HG02571 (cell line): ENCODE measurements at regions not wholly inside any gene's neighbourhood (a gene's known extent, or its start where the extent isn't known, plus 50 kb on each side); places are given as distances from the start of the nearest gene placed in this dataset.

Experiments used
- ATAC-seq: cut with Tn5 transposase; IDR thresholded peaks from one replicate; pipeline ENCODE4 v1.9.1; 2021; ENCODE audit warnings: mild to moderate bottlenecking, moderate library complexity; ENCODE audit not compliant: unreplicated experiment

GRCh38 chr6:166877906-166878305, 78.4 kb downstream of the RNASET2 start:
- no peak for ATAC-seq

DNA sequence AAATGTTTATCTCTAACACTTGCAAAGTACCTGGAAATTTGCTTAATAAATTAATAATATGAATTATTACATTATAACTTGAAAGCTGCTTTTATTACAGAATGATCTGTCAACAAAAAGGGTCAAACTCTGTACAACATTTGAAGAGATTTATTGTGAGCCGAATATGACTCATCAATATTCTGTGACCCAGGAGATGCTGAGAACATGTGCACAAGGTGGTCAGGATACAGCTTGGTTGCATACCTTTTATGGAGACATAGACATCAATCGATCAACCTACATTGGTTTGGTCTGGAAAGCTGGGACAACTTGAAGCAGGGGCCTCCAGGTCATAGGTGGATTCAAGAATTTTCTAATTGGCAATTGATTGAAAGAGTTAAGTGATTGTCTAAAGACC, 79.0 kb downstream of the RNASET2 start:
- no peak for ATAC-seq

DNA sequence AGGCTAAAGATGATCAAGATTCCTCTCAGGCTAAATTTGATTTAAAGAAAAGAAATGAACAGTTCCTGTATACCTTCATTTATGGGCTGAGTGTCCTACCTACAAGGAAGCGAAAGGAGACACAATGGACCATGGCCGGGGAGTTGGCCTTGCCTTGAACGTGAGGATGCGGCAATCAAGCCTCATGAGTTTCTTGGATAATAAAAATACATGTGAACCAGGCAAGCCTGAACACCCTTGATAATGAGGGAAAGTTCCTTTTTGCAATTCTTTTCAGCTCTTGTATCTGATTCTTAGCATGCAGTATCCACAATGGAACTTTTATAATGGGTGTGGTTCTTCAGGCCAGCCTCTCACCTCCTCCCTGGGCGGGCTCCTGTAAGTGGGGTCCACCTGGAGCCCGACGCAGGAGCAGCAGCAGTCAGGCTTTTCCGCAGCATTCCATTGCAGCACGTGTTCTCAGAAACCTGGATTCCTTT, 83.8 kb downstream of the RNASET2 start:
- ATAC-seq: no peak

GRCh38 chr6:166870602-166871208, 85.6 kb downstream of the RNASET2 start:
- no peak for ATAC-seq

DNA sequence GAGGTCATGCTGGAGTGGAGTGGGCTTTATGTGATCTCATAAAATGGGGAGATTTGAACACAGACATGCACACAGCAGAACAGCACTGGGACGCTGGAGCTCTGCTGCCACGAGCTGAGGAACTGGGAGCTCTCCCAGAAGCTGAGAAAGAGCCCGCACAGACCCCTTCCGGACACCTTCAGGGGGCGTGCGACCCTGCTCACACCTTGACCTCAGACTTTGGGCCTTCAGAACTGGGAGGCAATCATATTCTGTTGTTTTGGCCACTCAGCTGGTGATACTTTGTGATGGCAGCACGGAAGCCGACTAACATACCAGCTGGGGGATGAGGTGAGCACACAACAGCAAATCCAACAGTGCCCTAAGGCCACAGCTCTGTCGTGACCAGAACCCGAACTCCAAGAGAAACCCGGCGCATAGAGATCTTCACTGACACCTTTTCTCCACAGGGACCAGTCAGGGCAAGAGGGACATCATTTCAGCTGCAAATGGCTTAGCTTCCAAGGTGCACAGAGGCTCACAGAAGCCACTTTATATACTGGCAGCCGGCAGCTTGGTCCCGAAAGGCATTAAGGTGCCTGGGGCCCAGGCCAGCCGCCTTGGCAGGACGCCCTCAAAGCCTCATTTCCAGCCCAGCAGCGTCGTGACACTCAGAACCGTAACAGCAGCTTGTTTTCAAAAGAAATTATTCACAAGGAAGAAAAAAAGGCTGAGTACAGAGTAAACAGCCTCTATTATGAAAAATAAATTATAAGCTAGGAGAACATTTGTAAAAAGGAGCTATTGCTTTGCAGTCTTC, 89.3 kb downstream of the RNASET2 start:
- no peak for ATAC-seq

- ATAC-seq: no peak
Measured at GRCh38 chr6:166864333-166864732, 92.0 kb downstream of the RNASET2 start.

DNA sequence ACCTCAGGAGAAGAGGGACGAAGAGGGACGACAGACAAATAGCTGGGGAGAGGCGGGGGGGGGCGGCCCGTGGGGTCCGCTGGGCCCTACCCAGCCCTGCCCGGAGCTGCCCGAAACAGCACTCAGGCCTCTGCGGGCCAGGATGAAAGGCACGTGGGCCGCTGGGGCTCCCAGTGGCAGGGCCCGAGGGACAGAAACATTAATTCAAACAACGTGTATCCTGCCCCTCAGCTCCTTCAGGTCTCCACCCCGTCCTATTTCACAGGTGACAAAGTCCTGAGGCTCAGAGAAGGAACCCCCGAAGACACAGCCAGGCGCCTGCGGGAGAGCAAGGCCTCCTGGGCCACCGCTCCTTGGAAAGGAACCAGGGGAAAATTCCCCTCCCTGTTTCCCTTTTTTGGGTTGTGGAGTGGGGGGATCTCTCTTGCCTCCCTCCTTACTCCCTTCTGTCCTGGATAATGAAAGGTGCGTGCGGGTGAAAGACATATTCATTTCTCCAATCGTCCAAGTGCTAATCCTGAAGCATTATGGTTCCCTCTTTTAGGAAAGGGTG, 93.3 kb downstream of the RNASET2 start:
- ATAC-seq: no peak

DNA sequence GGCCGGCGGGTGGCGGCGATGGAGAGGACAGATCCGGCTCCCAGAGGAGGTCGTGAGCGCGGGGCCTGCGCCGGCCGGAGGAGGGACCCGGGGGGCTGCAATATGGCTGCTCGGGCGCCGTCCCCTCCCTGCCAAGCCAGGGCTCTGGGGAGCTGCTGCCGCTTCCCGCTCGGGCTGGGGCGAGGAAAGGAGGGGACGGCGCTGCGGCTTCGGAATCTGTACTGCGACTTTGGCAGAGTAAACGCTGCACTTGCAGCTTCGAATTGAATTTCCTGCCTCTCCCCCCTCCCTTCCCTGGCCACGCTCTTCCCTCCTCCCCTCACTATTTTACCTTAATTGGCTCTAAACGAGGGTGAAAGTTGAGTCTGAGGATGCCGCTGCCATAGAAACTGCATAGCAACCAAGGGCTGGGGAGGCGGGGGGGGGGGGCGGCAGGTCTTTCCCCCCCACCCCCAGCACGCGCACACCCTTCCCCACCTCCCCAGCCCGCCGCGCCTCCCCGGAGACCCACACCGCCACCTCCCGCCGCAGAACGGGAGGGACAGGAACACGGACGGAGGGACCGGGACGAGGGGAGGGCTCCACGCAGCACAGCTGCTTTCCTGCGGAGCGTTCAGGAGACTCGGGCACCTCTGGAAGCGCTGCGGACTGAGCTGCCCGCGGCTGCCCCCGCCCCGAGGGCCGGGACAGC, 93.9 kb downstream of the RNASET2 start:
- no peak for ATAC-seq

- ATAC-seq: no peak
Measured at GRCh38 chr6:166861961-166862286, 94.4 kb downstream of the RNASET2 start.

- ATAC-seq: no peak
Measured at GRCh38 chr6:166861304-166861703, 95.0 kb downstream of the RNASET2 start.

DNA sequence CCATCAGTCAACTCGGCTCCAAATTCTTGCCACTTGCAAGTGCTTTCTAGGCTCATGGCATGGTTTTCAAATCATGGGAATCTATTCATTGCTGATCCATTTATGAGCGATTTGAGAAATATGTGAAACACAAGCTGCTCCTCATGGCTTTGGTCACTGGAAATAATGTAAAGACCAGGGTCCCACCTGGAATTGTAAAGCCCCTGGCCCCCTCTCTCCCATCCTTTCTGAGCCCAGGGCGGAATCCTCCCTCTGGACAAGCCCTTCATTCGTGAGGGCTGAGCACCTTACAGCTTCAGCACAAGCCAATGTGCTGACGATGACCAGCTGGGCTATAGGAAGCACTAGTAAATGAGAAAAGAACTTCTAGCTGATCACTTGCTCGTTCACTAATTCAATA, 96.0 kb downstream of the RNASET2 start:
- ATAC-seq: no peak

- ATAC-seq: no peak
Measured at GRCh38 chr6:166855416-166855815, 100.9 kb downstream of the RNASET2 start.

GRCh38 chr6:166853371-166854325, 102.7 kb downstream of the RNASET2 start:
- ATAC-seq: no peak

GRCh38 chr6:166852451-166852975, 103.8 kb downstream of the RNASET2 start:
- no peak for ATAC-seq

GRCh38 chr6:166851911-166852310, 104.4 kb downstream of the RNASET2 start:
- no peak for ATAC-seq

DNA sequence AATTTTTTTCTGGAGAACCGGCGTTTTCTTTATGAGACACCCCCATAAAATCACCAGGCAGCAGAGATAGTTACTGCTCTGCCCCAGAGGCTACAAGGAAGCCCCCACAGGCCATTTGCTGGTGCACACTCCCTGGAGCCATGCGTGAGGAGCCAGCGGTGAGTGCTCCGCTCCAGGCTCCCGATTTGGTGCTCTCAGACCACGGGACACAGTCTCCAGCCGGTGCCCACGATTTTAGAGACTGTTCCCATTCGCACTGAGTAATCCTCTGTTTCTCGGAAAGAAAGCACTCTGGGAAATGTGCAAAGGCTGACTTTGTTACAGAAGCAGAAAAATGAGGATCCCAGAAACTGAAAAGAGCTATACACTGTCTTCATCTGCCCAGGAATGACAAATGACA, 104.9 kb downstream of the RNASET2 start:
- no peak for ATAC-seq

DNA sequence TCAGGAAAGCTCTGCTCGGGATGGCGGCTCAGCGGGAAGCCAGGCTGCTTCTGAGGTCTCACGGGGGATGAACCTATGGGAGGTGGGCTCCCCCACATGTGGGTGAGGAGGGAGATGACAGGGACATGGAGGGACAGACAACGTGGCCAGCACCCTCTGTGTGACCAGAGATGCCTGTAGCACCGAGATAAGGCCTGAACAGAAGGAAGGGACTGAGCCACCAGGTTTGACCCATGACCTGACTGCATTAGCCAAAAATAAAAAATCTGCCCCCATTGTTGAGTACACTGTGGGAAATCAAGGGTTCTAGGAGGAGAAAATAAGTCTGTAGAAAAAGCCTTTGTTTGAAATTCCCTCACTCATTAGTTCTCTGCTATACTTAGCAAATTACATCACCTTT, 105.7 kb downstream of the RNASET2 start:
- no peak for ATAC-seq

- ATAC-seq: no peak
Measured at GRCh38 chr6:166849749-166850183, 106.6 kb downstream of the RNASET2 start.

DNA sequence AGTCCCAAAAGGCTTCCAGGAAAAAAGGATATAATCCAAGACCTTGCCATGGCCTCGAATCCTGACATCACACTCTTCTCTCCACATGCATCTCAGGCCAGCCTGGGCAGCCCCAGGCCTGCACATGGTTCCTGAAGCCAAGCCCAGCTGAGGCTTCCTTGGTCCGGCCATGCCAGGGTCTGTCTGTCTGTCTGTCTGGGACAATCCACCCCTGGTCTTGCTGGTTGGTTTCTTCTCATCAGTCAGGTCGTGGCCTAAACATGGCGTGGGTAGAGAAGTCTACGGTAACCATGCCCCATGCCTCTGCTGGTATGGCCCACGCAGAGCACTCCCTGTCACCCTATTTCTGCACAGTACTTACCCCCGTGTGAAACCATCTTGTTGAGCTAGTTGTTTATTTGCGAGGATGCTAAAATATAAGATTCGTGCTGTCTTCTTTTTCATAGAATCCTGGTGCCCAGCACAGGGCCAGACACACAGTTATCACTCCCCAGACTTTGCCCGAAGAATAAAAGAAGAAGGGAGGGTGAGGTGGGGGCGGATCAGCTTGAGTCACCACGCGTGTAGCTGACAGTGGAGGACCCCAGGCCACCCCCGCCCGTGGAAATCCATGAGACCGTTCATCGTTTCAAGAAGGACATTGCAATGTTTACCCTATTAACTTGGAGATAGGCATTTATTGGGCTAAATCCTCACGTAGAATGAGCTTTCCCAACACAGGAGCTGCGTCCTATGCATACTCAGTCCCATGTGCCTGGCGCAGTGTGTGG, 107.2 kb downstream of the RNASET2 start:
- ATAC-seq: no peak
